ENCODE measurements at regions not wholly inside any gene's neighbourhood (a gene's known extent, or its start where the extent isn't known, plus 50 kb on each side); places are given as distances from the start of the nearest gene placed in this dataset.

GRCh38 chr21:28561772-28562171, 430.9 kb downstream of the LTN1 start:
- Mint-ChIP-seq H3K9me3 (peaks cover 20% of the 10 kb centered on the region), H3K4me3 (no peak overlapping the region), H3K27ac (ENCODE audit: unreplicated experiment) (no peak overlapping the region), H3K27me3 (ENCODE audit: low read depth) (no peaks in the 10 kb centered on the region), H3K36me3 (ENCODE audit: low read depth) (peaks cover 10% of the 10 kb centered on the region), H3K4me1 (no peaks in the 10 kb centered on the region)
- no peak for DNase-seq (ENCODE audit: low read depth, low spot score)
- no peak for TF ChIP-seq CTCF (conservative IDR thresholded peaks at IDR 0.05)

- Mint-ChIP-seq H3K9me3 (peaks cover 2% of the 10 kb centered on the region), H3K4me3 (no peak overlapping the region)
Measured at GRCh38 chr21:28554660-28555475, 437.8 kb downstream of the LTN1 start.

GRCh38 chr21:28550057-28550825, 442.4 kb downstream of the LTN1 start:
- Mint-ChIP-seq H3K4me1 (no peaks in the 10 kb centered on the region), H3K4me3 (no peak overlapping the region), H3K36me3 (ENCODE audit: low read depth) (peaks cover 3% of the 10 kb centered on the region), H3K27ac (ENCODE audit: unreplicated experiment) (no peak overlapping the region), H3K9me3 (peaks cover 8% of the 10 kb centered on the region), H3K27me3 (ENCODE audit: low read depth) (no peaks in the 10 kb centered on the region)
- no peak for DNase-seq (ENCODE audit: low read depth, low spot score)
- TF ChIP-seq CTCF (conservative IDR thresholded peaks at IDR 0.05), result no peak

More at GRCh38 chr21:28554660-28555475, 437.8 kb downstream of the LTN1 start:
- Mint-ChIP-seq H3K4me1 (no peaks in the 10 kb centered on the region), H3K27ac (ENCODE audit: unreplicated experiment) (no peak overlapping the region), H3K27me3 (ENCODE audit: low read depth) (no peaks in the 10 kb centered on the region), H3K36me3 (ENCODE audit: low read depth) (peaks cover 2% of the 10 kb centered on the region)
- TF ChIP-seq CTCF (conservative IDR thresholded peaks at IDR 0.05), result no peak
- DNase-seq (ENCODE audit: low read depth, low spot score), result no peak

GRCh38 chr21:28548291-28548690, 444.4 kb downstream of the LTN1 start:
- no peak for DNase-seq (ENCODE audit: low read depth, low spot score)

GRCh38 chr21:28547766-28548165, 444.9 kb downstream of the LTN1 start:
- Mint-ChIP-seq H3K27ac (ENCODE audit: unreplicated experiment) (no peak overlapping the region), H3K4me1 (no peaks in the 10 kb centered on the region), H3K4me3 (no peak overlapping the region), H3K27me3 (ENCODE audit: low read depth) (no peaks in the 10 kb centered on the region), H3K36me3 (ENCODE audit: low read depth) (peaks cover 3% of the 10 kb centered on the region), H3K9me3 (peaks cover 8% of the 10 kb centered on the region)
- DNase-seq (ENCODE audit: low read depth, low spot score), result no peak
- no peak for TF ChIP-seq CTCF (conservative IDR thresholded peaks at IDR 0.05)

More at GRCh38 chr21:28548291-28548690, 444.4 kb downstream of the LTN1 start:
- TF ChIP-seq CTCF (conservative IDR thresholded peaks at IDR 0.05), result no peak
- Mint-ChIP-seq H3K4me3 (no peak overlapping the region), H3K27me3 (ENCODE audit: low read depth) (no peaks in the 10 kb centered on the region), H3K36me3 (ENCODE audit: low read depth) (peaks cover 3% of the 10 kb centered on the region), H3K4me1 (no peaks in the 10 kb centered on the region), H3K9me3 (peaks cover 8% of the 10 kb centered on the region), H3K27ac (ENCODE audit: unreplicated experiment) (no peak overlapping the region)

Measured in neural crest cell (in vitro differentiated cells).